ENCODE measurements at regions not wholly inside any gene's neighbourhood (a gene's known extent, or its start where the extent isn't known, plus 50 kb on each side); places are given as distances from the start of the nearest gene placed in this dataset.

DNA sequence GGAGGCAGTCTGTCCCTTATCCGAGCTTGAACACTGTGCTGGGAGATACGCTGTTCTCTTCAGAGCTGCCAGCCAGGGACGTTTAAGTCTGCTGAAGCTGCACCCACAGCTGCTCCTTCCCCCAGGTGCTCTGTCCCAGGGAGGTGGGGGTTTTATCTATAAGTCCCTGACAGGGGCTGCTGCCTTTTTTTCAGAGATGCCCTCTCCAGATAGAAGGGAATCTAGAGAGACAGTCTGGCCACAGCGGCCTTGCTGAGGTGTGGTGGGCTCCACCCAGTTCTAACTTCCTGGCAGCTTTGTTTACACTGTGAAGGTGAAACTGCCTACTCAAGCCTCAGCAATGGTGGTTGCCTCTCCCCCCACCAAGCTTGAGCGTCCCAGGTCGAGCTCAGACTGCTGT, 319.9 kb upstream of the GRM7 start:
- no peak for DNase-seq

DNA sequence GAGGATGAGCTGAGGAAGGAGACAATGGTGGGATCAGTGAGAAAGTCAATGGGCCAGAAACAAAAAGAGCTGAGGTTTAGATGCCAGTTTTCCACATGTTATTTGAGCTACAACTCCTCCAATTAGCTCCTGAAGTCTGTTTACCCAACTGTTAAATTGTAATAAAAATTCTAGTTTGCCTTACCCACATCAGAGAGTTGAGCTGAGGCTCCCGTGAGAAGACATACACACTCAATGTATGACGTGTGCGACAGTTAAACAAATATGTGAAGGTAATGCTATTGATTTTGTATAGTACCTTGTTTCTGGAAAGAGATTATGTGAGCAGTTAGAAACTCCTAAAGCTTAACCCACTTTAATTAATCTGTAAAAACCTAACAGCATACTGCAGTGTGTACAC, 318.1 kb upstream of the GRM7 start:
- DNase-seq = no peak

DNA sequence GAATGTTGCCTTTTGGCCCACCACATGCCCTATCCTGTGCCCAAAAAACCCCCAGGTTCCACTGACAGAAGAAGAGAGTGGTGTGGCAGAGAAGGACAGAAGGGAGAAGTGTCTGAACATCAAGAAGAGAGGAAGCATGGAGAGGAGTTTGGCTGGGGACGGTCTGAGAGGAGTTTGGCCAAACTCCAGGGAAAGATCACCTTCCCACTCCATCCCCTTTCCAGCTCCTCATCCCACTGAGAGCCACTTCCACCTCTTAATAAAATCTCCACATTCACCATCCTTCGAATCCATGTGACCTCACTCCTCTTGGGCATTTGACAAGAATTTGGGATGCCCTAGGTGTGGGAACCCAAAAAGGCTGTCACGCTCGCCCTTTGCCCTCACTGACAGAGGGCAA, 311.6 kb upstream of the GRM7 start:
- DNase-seq = no peak

DNA sequence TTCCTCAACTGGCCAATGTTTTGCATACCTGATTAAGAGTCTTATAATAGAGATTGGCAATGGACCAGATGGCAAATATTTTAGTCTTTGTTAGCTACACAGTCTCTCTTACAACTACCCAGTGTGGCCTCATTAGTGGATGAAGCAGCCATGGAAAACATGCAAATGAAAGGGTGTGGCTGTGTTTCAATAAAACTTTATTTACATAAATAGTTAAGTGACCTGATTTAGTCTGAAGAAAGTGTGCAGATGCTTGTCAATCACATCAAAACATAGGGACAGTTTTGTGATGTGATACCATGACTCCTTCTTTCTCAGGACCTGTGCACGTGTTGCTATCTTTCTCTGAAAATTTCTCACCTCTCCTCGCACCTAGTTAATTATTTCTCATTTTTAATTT, 309.8 kb upstream of the GRM7 start:
- DNase-seq = no peak

DNA sequence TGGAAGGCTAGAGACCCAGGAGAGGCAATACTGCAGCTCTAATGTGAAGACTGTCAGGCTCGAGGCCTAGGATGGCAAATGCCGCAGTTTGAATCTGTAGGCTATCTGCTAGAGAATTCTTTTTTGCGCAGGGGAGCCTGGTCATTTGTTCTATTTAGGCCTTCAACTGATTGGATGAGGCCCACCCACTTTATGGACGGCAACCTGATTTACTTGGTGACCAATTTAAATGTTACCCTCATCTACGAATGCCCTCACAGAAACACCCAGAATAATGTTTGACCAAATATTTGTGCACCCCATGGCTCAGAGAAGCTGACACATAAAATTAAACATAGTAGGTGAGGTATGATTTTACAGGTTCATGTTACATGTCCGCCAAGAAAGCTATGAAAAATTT, 300.7 kb upstream of the GRM7 start:
- no peak for DNase-seq

DNA sequence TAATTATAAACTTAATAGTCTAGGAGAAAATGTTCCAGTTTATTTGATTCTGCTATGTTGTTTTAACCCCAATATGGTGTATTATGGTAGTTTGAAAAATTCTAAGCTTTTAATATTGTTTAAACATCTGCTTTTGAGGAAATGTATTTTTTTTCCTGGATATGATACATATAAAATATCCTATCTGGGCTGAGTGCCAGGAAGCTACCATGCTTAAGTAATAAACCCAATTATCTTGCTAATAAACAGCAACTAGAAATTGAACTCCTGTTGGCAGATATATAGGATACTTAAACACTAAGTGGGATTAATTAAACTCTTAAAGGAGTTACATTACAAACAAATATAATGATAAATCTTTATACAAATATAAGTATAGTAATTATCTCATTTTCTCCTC, 293.7 kb upstream of the GRM7 start:
- DNase-seq = no peak

DNA sequence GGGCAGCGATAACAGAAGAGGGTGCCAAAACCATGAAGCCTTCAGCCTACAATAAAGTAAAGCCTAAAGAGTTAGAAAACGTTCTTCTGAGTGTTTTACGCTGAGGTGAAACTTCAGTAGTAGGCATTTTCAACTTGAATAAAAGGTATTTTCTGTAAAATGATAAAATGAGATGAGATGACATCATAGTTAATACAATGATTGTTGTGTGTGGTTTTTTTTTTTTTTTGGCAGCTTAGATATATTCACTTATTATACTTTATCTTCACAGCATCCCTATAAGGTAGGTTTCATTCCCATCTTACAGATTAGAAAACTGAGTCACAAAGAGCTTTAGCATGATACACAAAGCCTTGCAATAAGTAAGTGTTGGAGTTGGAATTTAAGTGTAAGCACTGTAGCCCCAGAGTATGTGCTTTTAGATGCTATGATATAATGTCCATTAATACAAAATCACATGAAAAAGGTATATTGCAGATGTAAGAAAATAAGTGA, 291.9 kb upstream of the GRM7 start:
- no peak for DNase-seq

DNA sequence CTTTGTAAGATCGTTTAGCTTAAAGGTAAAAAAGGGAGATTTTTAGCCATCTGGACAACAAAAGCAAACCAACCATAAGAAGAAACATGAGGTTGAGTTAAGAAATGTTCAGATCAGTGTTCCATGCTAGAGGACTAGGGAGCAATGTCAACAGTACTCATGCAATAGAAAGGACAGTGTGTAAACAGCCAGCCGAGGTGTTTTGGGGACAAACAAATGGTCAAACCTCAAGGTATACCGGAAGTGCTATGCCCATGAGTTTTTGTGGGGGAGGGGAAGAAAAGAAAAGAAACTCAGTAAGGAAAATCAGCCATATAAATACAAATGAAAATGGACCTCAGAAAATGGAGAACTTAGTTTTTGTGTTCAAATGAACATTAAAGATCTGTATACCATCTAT, 289.5 kb upstream of the GRM7 start:
- no peak for DNase-seq

DNA sequence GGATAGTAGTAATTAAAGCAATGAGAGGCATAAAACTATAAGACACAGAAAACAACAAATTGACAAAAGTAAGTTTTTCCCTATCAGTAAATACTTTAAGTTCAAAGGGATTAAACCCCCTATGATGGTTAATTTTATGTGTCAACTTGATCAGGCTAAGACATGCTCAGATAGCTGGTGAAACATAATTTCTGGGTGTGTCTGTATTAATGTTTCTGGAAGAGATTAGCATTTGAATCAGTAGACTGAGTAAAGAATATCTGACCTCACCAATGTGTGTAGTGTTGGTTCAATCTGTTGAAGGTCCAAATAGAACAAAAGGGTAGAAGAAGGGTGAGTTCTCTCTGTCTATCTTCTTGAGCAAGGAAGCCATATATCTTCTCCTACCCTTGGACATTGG, 283.3 kb upstream of the GRM7 start:
- DNase-seq = no peak

DNA sequence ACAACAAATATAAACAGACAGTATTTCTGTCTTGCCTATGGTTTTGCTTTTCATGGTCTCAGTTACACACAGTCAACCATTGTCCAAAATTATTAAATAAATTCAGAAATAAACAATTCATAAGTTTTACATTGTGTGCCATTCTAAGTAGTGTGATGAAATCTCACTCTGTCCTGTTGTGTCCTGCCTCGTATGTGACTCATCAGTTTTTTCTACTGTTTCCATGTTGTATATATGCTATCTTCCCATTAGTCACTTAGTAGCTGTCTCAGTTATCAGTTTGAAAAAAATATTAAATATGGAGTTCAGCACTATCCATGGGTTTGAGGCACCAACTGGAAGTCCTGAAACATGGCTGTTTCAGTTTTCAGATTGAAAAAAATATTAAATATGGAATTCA, 282.4 kb upstream of the GRM7 start:
- DNase-seq = no peak

DNA sequence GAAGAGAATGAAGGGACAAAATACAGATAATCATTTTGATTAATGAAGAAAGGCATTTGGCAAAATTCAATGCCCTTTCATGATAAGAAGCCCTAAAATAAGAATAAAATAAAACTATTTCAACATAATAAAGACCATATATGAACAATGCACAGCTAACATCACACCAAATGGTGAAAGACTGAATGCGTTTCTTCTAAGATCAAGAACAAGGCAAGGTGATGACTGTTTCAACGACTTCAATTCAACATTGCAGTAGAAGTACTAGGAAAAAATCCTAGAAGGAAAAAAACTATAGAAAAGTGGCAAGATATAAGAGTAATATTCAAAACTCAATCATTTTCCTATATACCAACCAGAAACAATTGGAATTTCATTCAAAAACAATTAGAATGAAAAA, 280.1 kb upstream of the GRM7 start:
- no peak for DNase-seq

DNA sequence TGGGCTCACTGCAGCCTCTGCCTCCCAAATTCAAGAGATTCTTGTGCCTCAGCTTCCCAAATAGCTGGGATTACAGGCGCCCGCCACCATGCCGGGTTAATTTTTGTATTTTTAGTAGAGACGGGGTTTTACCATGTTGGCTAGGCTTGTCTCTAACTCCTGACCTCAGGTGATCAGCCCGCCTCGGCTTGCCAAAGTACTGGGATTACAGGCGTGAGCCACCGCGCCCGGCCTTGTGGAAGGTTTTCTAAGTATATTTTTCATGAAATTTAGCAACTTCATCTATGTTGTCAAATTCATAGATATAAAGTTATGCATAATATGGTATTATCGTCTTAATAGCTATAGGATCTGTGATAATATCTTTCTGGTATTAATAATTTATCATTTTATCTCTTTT, 275.6 kb upstream of the GRM7 start:
- no peak for DNase-seq

DNA sequence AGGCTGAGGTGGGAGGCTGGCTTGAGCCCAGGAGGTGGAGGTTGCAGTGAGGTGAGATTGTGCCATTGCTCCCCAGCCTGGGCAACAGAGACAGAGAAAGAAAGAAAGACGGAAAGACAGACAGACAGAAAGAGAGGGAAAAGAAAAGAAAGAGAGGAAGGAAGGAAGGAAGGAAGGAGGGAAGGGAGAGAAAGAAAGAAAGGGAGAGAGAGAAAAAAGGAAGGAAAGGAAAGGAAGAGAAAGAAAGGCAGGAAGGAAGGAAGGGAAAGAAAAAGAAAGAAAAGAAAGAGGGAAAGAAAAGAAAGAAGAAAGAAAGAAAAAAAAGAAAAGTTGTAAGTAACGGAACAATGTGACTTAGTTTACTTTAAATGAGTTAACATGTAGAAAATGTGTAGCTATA, 260.7 kb upstream of the GRM7 start:
- no peak for DNase-seq

DNA sequence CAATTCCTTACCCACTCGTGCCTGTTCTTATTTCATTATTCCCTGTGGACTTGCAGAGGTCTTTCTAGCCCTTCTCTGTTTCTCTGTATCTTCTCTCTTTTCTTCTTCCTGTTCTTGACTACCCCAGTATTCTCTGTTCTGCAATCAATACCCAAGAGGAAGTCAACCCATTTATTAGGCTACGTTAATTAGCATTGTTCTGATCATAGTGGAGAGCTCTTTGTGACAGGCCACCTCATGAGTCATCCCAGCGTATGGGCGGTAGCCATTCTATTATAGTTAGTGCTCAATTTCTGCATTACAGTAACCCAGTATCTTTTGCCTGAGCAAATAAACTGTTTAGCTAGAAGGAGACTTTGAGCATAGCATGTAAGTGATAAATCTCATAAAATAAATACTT, 259.5 kb upstream of the GRM7 start:
- DNase-seq = no peak

DNA sequence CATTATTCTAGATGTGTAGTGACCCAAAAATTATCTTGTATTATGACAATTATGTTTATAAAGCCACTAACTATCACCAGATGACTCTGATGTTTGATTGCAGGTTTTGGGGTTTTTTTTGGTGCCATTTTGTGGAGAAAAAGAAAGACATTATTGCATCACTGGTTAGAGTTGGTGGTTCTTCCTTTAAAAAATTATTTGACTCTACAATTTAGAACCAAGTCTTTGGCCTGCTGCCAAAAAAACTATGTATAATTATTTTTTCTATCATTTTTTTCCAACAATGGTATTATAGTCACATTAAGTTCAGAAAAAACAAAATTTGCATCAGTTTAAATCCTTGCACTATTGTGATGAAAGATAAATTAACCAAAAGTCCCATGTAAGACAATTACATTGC, 258.6 kb upstream of the GRM7 start:
- no peak for DNase-seq

DNA sequence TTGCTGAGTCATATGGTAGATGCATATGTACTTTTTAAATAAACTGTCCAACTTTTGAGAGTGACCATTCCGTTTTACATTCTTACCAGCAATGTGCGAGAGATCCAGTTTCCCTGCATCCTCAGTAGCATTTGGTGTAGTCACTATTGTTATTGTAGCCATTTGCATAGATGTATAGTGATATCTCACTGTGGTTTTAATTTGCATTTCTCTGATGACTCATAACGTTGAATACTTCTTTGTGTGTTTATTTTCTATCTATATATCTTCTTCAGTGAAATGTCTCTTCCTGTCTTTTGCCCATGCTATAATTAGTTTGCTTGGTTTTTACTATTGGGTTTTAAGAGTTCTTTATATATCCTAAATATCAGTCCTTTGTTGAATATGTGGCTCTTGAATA, 255.7 kb upstream of the GRM7 start:
- DNase-seq = no peak

DNA sequence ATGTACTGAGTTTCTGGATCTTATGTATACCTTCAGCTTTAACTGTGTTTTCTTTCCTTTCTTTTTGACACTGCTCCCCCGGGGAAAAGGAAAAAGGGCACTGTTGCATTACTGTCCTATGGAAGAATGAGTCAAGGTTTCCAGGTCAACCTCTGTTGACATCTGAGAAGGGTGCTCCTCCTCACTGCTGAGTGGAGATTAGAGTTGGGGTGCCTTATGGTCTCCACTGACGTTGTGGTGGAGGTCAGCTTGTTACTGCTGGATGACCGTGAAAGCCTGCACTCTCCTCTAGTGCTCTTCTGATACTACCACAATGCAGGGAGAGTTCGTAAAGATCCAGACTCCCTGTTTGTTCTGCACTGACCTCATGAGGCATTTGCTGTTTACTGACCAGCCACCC, 252.1 kb upstream of the GRM7 start:
- DNase-seq = no peak

DNA sequence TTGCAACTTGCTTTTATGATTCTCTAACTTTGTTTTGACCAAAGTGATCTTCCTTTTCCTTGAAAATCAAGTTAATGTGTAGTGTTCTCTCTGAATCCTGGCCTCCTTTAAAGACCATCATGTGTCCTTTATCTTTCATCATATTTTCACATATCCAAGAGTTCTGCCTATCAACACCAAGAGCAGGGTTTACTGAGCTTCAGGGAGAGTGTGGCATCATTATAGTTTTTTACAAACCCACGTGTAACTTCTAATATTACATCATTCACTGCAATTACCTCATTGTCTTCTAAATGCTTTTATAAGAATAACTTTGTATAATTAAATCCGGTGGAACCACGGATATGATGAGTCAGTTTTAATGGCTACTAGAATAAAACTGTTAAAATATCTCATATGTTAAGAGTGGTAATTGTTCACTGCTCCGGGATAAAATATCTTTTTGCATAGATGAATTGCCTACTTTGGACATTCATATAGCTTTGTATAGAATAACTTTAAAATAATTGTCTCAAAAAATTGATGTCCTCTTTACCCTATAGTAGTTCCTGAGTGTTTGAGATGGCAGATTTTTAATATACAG, 248.8 kb upstream of the GRM7 start:
- no peak for DNase-seq

DNA sequence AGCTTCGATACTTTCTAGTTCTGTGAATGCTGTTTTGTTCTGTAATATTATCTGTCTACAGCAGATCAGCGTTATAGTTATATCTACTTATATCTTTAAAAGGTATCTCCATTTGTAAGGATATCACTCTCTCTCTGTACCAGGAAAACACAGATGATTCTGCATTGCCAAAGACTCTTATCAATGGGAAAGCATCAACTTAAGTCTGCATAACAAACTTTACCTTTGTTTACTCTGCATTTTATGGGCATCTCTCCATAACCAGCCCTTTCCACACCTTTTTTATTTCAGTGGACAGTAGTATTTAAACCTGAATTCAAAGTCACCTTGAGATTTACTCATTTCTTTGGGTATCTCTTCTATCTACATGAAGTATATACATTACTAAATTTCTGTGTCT, 238.7 kb upstream of the GRM7 start:
- DNase-seq = no peak

DNA sequence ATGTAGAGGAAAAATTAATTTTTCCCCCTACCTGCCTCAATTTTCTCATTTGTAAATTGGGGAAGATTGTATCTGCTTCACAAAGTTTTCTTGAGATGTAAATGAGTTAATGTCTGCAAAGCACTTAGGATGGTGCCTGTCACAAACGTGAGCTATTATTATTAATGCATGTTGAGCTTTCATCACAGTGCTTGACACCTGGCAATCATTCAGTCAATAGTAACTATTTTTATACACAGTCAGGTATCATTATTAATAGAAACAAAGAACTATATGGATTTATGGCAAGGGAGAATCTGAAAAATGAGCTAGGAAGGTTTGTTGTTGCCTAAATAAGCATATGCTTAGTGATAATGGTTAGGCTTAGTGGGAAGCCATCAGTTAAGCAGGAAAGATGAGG, 238.2 kb upstream of the GRM7 start:
- DNase-seq = no peak

DNA sequence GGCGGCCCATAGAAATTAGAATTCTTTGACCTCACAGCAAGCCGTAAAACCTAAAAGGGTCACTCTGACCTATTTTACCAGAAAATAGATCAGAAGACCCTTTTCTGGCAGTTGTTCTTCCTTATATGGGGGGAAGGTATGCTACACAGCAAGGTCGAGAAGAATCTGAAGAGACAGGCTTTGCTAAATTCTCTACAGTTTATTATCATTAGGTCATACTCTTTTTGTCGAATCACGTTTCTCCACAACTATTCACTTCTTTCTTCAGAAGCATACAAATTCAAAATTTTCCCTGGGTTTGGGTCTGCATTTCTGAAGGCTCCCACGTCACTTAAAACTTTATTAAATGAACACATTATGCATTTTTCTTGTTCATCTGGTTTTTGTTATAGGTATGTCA, 229.5 kb upstream of the GRM7 start:
- DNase-seq = no peak

DNA sequence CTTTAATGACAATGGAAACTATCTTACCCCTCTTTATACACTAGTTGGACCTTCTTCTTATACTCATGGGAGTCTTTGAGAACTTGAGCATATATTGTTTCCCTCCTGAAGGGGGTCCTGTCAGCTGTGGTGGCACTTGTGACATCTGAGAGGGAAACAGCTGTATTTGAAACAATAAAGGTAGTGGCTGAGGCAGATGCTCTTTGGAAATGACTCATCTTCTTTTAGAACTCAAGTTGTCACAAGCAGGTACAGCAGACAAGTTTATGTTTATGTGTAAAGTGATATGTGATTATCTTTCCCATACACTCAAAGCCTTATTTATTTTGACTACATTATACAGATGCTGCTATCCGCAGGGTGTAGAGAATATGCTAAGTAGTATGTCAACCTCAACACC, 220.0 kb upstream of the GRM7 start:
- DNase-seq = no peak

DNA sequence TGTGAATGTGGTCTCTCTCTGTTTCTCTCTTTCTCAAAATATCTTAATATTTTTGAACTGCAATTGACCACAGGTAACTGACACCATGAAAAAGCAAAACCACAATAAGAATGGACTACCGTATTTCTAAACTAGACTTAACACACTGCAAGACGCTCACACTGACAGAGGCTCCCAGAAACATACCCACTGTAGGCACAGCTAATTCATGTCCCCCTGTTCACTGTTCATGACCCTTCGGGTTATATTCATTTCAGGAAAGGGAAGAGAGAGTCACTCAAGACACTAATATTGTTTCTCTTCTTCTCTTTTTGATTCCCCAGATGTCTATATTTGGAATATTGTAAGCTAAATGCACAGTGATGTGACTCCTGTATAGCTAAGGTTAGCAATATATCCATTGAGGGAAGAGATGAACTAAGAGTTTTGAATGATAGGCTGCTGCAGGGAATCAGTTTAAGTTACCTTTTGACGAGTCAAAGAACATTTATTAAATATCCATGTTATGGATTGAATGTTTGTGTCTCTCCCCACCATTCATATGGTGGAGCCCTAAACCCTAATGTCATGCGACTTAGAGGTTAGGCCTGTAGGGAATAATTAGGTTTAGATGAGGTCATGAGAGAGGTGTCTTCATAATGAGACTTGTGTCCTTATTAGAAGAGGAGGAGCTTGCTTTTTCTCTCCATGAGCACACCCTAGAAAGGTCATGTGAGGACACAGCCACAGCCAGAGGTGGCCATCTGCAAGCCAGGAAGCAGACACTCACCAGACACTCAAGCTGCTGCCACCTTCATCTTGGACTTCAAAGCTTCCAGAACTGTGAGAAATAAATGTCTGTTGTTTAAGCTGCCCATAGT, 216.6 kb upstream of the GRM7 start:
- DNase-seq = no peak

DNA sequence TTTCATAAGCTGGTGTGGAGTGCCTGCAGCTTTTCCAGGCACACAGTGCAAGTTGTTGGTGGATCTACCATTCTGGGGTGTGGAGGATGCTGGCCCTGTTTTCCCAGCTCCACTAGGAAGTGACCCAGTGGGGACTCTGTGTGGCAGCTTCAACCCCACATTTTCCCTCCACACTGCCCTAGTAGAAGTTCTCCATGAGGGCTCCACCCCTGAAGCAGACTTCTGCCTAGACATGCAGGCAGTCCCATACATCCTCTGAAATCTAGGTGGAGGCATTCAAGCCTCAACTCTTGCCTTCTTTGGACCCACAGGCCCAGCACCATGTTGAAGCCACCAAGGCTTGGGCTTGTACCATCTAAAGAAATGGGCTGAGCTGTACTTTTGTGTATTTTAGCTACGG, 206.2 kb upstream of the GRM7 start:
- no peak for DNase-seq

DNA sequence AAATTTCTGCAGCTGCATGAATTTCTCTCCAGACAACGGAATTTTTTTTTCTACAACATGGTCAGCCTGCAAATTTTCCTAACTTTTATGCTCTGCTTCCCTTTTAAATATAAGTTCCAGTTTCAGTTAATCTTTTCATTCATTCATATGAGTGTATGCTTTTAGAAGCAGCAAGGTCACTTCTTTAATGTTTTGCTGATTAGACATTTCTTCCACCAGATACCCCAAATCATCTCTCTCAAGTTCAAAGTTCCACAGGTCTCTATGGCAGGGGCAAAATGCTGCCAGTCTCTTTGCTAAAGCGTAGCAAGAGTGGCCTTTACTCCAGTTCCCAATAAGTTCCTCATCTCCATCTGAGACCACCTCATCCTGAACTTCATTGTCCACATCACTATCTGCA, 205.6 kb upstream of the GRM7 start:
- no peak for DNase-seq
